HG03060 (cell line): ENCODE measurements at regions not wholly inside any gene's neighbourhood (a gene's known extent, or its start where the extent isn't known, plus 50 kb on each side); places are given as distances from the start of the nearest gene placed in this dataset.
"Not testable (repeated sequence)": the region's sequence is repeated elsewhere in the genome, so short reads cannot be mapped to it uniquely, and the experiment has no call there.

Experiments used
- ATAC-seq: cut with Tn5 transposase; IDR thresholded peaks from one replicate; pipeline ENCODE4 v1.9.1; 2021; ENCODE audit warnings: low read depth, moderate number of reproducible peaks; ENCODE audit not compliant: unreplicated experiment

DNA sequence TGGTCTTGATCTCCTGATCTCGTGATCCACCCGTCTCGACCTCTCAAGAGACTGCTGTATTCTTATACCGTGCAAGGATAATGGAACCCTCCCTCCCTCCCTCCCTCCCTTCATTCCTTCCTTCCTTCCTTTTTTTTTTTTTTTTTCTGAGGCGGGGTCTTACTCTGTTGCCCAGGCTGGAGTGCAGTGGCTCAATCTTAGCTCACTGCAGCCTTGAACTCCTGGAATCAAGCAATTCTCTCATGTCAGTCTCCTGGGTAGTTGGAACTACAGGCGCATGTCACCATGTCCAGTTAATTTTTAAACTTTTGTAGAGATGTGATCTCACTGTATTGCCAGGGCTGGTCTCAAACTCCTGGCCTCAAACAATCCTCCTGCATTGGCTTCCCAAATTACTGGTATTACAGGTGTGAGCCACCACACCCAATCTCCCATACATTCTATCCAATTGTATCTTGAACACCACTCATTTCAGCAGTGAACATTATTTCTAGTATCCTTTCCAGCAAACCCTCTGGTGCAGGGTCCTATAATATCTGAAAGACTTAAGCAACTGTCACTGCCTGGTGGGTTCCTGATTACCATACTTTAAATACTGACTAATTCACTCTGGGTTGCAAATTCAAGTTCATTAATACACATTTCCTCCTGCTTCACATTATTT is 210.0 kb upstream of the ZNF217 start:
- no peak for ATAC-seq

GRCh38 chr20:53801609-53802370 is 208.2 kb upstream of the ZNF217 start:
- no peak for ATAC-seq

DNA sequence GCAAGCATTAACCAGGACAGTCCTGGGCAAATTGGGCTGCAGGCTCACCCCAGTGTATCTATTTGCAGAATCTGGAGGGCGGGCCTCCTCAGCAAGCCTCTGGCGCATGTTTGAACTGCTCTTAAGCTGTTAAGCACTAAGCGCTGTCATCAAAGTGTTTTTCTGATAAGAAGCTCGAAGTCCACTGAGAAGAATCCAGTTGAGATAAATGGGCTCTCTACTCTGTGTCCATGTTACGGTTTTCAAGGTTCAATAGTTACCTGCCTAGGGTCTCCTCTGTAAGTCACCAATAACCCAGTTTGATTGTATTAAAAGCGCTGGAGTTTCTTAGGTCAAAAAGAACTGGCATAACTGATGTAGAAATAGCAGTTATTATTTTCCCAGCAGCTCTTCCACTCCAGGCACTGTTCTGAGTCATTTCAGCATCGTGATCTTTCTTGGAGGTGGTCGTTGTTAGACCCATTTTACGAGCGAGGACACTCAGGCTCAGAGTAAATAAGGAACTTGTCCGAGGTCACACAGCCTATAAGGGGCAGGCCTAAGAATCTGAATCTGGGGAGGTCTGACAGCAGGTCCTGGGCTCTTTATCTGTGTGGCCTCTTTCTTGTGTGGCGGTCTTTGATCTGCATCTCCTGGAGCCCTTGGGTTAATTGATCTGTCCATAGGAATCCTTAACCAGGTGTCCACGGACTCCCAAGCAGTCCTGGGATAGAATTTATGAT is 207.4 kb upstream of the ZNF217 start:
- no peak for ATAC-seq

- no peak for ATAC-seq
These were observed 206.8 kb upstream of the ZNF217 start for GRCh38 chr20:53800418-53800817.

- no peak for ATAC-seq
These were observed 203.4 kb upstream of the ZNF217 start for GRCh38 chr20:53797085-53797484.

- ATAC-seq, result no peak
These were observed 201.5 kb upstream of the ZNF217 start for GRCh38 chr20:53795170-53795569.

DNA sequence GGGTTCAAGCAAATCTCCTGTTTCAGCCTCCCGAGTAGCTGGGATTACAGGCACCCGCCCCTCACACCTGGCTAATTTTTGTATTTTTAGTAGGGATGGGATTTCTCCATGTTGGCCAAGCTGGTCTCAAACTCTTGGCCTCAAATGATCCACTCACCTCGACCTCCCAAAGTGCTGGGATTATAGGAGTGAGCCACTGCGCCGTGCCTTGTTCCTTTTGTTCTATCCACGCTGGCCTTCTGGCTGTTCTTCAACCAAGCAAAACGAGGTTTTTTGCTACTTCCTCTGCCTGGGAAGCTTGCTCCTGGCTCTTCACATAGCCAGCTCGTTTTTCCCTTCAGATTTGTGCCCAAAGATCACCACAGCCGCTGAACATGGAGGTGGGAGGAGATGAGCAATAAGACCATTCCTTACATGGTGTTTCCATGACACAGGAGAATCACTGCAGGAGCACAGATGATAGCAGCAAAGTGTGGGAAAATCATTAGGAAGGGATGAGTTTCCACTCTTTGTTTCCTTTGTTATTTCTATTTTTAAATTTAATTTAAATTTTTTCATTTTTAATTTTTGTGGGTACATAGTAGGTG is 201.0 kb upstream of the ZNF217 start:
- no peak for ATAC-seq

- no peak for ATAC-seq
These were observed 200.2 kb upstream of the ZNF217 start for GRCh38 chr20:53793783-53794383.

GRCh38 chr20:53792946-53793536 is 199.4 kb upstream of the ZNF217 start:
- no peak for ATAC-seq

GRCh38 chr20:53789989-53790675 is 196.5 kb upstream of the ZNF217 start:
- ATAC-seq, result no peak

GRCh38 chr20:53788253-53789022 is 194.8 kb upstream of the ZNF217 start:
- no peak for ATAC-seq

- not testable (repeated sequence) for ATAC-seq
These were observed 193.9 kb upstream of the ZNF217 start for GRCh38 chr20:53787491-53787931.

DNA sequence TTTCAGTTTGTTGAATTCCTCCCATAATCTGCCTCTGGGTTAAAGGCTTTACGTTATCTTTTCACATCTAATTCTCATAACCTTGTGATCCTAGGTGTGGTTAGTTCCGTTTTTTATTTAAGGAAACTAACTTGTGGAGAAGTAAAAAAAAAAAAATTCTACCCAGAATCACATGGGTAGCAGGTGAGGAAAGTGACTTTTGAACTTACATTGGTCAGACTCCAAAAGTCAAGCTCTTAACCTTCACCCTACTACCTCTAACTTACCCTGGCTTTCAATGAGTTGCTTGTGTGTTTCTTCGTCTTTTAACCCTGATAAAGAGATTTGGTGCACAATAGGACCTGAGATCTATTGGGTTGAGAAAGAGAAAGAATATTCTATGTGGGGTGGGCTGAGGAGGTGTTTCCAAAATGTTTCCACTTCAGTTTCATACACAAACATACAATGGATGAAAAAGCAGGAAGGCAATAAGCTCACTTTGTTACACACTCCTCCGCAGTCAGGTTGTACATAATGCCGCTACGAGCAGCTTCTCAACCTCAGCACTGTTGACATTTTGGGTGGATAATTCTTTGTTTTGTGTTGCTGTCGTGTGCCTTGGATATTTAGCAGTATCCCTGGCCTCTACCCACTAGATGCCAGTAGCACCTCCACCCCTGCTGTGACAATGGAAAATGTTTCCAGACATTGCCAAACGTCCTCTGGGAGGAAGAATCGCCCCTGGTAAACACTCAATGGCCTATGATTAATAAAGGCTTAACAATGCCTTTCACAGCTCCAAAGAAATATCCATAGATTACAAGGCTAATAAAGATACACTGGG is 193.0 kb upstream of the ZNF217 start:
- no peak for ATAC-seq

DNA sequence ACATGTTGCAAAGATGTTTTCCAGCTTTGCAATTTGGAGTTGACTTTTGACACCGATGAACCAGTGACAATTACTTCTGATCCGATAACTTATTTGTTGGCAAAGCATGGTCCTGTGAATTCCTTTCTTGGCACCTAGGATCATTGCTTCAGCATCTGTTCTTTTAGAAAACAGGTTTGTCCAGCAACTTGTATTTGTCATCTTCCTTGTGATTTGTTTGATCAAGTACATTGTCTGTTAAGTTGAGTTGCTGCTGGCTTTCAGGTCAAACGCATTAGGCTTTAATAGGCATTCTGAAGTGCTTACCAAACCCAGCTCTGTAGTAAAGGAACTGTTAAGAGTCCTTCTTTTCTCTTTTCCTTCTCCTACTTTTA is 192.4 kb upstream of the ZNF217 start:
- ATAC-seq, result no peak

DNA sequence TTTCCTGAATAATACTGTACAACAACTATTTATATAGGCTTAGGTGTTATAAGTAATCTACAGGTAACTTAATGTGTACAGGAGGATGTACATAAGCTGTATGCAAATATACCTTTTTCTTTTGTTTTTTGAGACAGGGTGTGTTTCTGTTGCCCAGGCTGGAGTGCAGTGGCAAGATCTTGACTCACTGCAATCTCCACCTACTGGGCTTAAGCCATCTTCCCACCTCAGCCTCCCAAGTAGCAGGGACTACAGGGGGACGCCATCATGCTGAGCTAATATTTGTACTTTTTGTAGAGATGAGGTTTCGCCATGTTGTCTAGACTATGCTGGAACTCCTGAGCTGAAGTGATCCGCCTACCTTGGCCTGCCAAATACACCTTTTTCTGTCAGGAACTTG is 191.7 kb upstream of the ZNF217 start:
- ATAC-seq, result no peak

DNA sequence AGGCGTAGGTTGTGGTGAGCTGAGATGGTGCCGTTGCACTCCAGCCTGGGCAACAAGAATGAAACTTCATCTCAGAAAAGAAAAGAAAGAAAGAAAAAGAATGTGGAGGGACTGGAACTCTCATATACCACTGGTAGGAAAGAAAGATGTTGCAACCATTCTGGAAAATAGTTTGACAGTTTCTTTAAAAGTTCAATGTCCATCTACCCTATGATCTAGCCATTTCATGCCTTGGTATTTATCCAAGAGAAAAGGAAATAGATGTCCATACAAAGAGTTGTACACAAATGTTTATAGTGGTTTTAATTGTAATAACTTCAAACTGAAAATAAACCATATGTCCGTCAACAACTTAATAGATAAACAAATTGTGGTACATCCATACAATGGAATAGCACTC is 190.1 kb upstream of the ZNF217 start:
- ATAC-seq, result no peak

GRCh38 chr20:53782612-53783246 is 189.1 kb upstream of the ZNF217 start:
- no peak for ATAC-seq

DNA sequence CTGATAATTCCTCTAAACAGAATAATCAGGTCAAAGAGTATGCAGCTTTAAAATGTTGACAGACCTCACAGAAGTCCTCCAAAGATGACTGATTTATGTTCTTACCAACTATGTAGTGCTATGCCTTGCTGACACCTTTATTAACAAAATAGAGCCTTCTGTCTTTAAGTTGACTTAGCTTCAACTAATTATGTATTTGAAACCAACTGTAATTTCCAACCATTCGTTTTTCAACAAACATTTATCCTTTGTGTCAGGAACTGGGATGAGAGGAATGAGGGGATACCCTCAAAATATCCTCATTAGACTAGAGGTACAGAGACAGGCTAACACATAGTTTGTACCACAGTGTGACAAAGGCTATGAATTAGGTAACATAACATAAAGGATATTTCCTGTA is 186.2 kb upstream of the ZNF217 start:
- ATAC-seq, result no peak
